Loucy (cell line): ENCODE measurements at regions not wholly inside any gene's neighbourhood (a gene's known extent, or its start where the extent isn't known, plus 50 kb on each side); places are given as distances from the start of the nearest gene placed in this dataset.

Experiments used
- H2AFZ ChIP-seq: fragments of 200-600 bp; sonication (generic); 2 replicates; pipeline ENCODE4 v1.6.0; 2016; ENCODE audit warnings: antibody characterized with exemption, mild to moderate bottlenecking, low read length, moderate library complexity
- H3F3A ChIP-seq: fragments of 200-600 bp; 2 replicates; pipeline ENCODE4 v1.6.0; 2016; ENCODE audit warnings: antibody characterized with exemption, low read depth, mild to moderate bottlenecking
- H3K27me3 ChIP-seq: fragments of 200-600 bp; sonication (generic); 2 replicates; pipeline ENCODE4 v1.6.1; 2014; ENCODE audit warnings: low read length, mild to moderate bottlenecking; ENCODE audit not compliant: insufficient read depth, poor library complexity, severe bottlenecking
- H3K36me3 ChIP-seq: fragments of 200-600 bp; sonication (generic); 2 replicates; pipeline ENCODE4 v1.6.1; 2016; ENCODE audit warnings: low read length; ENCODE audit not compliant: insufficient read depth
- H3K4me1 ChIP-seq: fragments of 200-600 bp; sonication (generic); 2 replicates; pipeline ENCODE4 v1.5.1; 2014; ENCODE audit warnings: low read length, mild to moderate bottlenecking; ENCODE audit not compliant: insufficient read depth, poor library complexity, severe bottlenecking
- H3K4me2 ChIP-seq: fragments of 200-600 bp; sonication (generic); 2 replicates; pipeline ENCODE4 v1.6.0; 2014; ENCODE audit warnings: antibody characterized with exemption, low read length, low read depth, mild to moderate bottlenecking; ENCODE audit not compliant: poor library complexity, severe bottlenecking
- H3K4me3 ChIP-seq: fragments of 200-600 bp; sonication (generic); 2 replicates; pipeline ENCODE4 v1.5.1; 2014; ENCODE audit warnings: low read length, mild to moderate bottlenecking, mixed read lengths; ENCODE audit not compliant: poor library complexity, severe bottlenecking
- H3K79me2 ChIP-seq: fragments of 200-600 bp; sonication (generic); 2 replicates; pipeline ENCODE4 v1.6.1; 2014; ENCODE audit warnings: low read length; ENCODE audit not compliant: insufficient read depth
- H3K9ac ChIP-seq: fragments of 200-600 bp; sonication (generic); 2 replicates; pipeline ENCODE4 v1.6.0; 2014; ENCODE audit warnings: mild to moderate bottlenecking, low read depth, low read length, moderate library complexity; ENCODE audit not compliant: poor library complexity, severe bottlenecking
- H3K9me2 ChIP-seq: fragments of 200-600 bp; sonication (generic); replicated peaks from 2 replicates; pipeline ENCODE4 v1.6.1; 2016; ENCODE audit warnings: low read depth, low read length, mixed read lengths
- H3K9me3 ChIP-seq: fragments of 200-600 bp; sonication (generic); 2 replicates; pipeline ENCODE4 v1.6.1; 2014; ENCODE audit warnings: mild to moderate bottlenecking, antibody characterized with exemption, low read length, low read depth; ENCODE audit not compliant: insufficient read depth
- H4K20me1 ChIP-seq: fragments of 200-600 bp; sonication (generic); 2 replicates; pipeline ENCODE4 v1.6.0; 2014; ENCODE audit warnings: antibody characterized with exemption, low read length, mild to moderate bottlenecking; ENCODE audit not compliant: insufficient read depth, poor library complexity, severe bottlenecking
- CTCF ChIP-seq: fragments of 200-600 bp; sonication (generic); conservative IDR thresholded peaks from 2 replicates; pipeline ENCODE4 v1.5.1; 2014; ENCODE audit warnings: mild to moderate bottlenecking, antibody characterized with exemption, low read length
- EZH2phosphoT487 ChIP-seq: fragments of 200-600 bp; IDR thresholded peaks from 2 replicates; pipeline ENCODE4 v1.6.1; 2018; ENCODE audit warnings: antibody characterized with exemption, mild to moderate bottlenecking, moderate library complexity, borderline replicate concordance

- no peak overlapping the region for H3K4me3 ChIP-seq
- no peaks in the 10 kb centered on the region for H3K79me2 ChIP-seq
- H3K9ac ChIP-seq: no peak overlapping the region
- no peaks in the 10 kb centered on the region for H3K4me1 ChIP-seq
- H3F3A ChIP-seq: no peaks in the 10 kb centered on the region
- H3K4me2 ChIP-seq: no peak overlapping the region
- no peaks in the 10 kb centered on the region for H3K36me3 ChIP-seq
- no peaks in the 10 kb centered on the region for H3K27me3 ChIP-seq
- H2AFZ ChIP-seq: no peak overlapping the region
- H3K9me2 ChIP-seq: no peaks in the 10 kb centered on the region
- H4K20me1 ChIP-seq: no peaks in the 10 kb centered on the region
- TF ChIP-seq CTCF: no peak
- TF ChIP-seq EZH2phosphoT487: no peak
- H3K9me3 ChIP-seq: no peaks in the 10 kb centered on the region; the same call in none of the 2 replicates
Measured at GRCh38 chr18:75660932-75661331, 233.4 kb upstream of the SMIM21 start.

- H3K36me3 ChIP-seq: no peaks in the 10 kb centered on the region
- no peak overlapping the region for H3K4me3 ChIP-seq
- no peak for TF ChIP-seq CTCF
- TF ChIP-seq EZH2phosphoT487: no peak
- H3K4me1 ChIP-seq: no peaks in the 10 kb centered on the region
- H3F3A ChIP-seq: no peaks in the 10 kb centered on the region
- no peaks in the 10 kb centered on the region for H3K27me3 ChIP-seq
- no peak overlapping the region for H2AFZ ChIP-seq
- no peaks in the 10 kb centered on the region for H3K9me2 ChIP-seq
- no peaks in the 10 kb centered on the region for H3K79me2 ChIP-seq
- no peaks in the 10 kb centered on the region; the same call in none of the 2 replicates for H3K9me3 ChIP-seq
- H3K9ac ChIP-seq: no peak overlapping the region
- no peaks in the 10 kb centered on the region for H4K20me1 ChIP-seq
- H3K4me2 ChIP-seq: no peak overlapping the region
Measured at GRCh38 chr18:75659535-75660023, 232.1 kb upstream of the SMIM21 start.

- no peaks in the 10 kb centered on the region for H3K79me2 ChIP-seq
- no peaks in the 10 kb centered on the region for H3K9me2 ChIP-seq
- no peaks in the 10 kb centered on the region for H4K20me1 ChIP-seq
- no peak for TF ChIP-seq CTCF
- no peak for TF ChIP-seq EZH2phosphoT487
- H3K4me1 ChIP-seq: no peaks in the 10 kb centered on the region
- H3K27me3 ChIP-seq: no peaks in the 10 kb centered on the region
- no peak overlapping the region for H3K4me3 ChIP-seq
- H3K9ac ChIP-seq: no peak overlapping the region
- no peak overlapping the region for H2AFZ ChIP-seq
- H3K9me3 ChIP-seq: no peaks in the 10 kb centered on the region; the same call in none of the 2 replicates
- H3K4me2 ChIP-seq: no peak overlapping the region
- no peaks in the 10 kb centered on the region for H3K36me3 ChIP-seq
- H3F3A ChIP-seq: no peaks in the 10 kb centered on the region
Measured at GRCh38 chr18:75658330-75658729, 230.8 kb upstream of the SMIM21 start.
